Thoracic aorta (tissue), 2 donors: ENCODE measurements at regions not wholly inside any gene's neighbourhood (a gene's known extent, or its start where the extent isn't known, plus 50 kb on each side); places are given as distances from the start of the nearest gene placed in this dataset.
"Not testable (repeated sequence)": the region's sequence is repeated elsewhere in the genome, so short reads cannot be mapped to it uniquely, and the experiment has no call there.

Experiments used
- ATAC-seq: fragments of 150-250 bp; one replicate; pipeline ENCODE4 v1.8.0; 2017; ENCODE audit warnings: low read depth; ENCODE audit not compliant: insufficient number of reproducible peaks, low FRiP score
- DNase-seq: peaks from one replicate; pipeline ENCODE4 v3.0.0-alpha.2; 2020; ENCODE audit warnings: low spot score
- H3K27ac ChIP-seq, 2 donors: fragments of 200-600 bp; sonication (generic); 1 replicate in 1 of 2; 2 replicates in 1 of 2; pipeline ENCODE4 v1.5.1; 2016; ENCODE audit warnings: mild to moderate bottlenecking in 2 of 2, moderate library complexity in 2 of 2
- H3K27me3 ChIP-seq: fragments of 200-600 bp; sonication (generic); replicated peaks from 2 replicates; pipeline ENCODE4 v1.6.0; 2016; ENCODE audit warnings: mild to moderate bottlenecking; ENCODE audit not compliant: insufficient read depth
- H3K36me3 ChIP-seq: fragments of 200-600 bp; sonication (generic); one replicate; pipeline ENCODE4 v1.5.1; 2016
- H3K4me1 ChIP-seq, 2 donors: fragments of 200-600 bp; sonication (generic); 1 replicate in 1 of 2; 2 replicates in 1 of 2; pipeline versions ENCODE4 v1.5.1 to v1.6.0; 2016; ENCODE audit warnings: low read depth in 2 of 2, mild to moderate bottlenecking in 1 of 2; ENCODE audit not compliant: control insufficient read depth in 1 of 2
- H3K4me3 ChIP-seq: fragments of 200-600 bp; sonication (generic); 2 replicates; pipeline ENCODE4 v1.5.1; 2016; ENCODE audit warnings: mild to moderate bottlenecking
- H3K9me3 ChIP-seq: fragments of 200-600 bp; sonication (generic); 2 replicates; pipeline ENCODE4 v1.5.1; 2016
- CTCF ChIP-seq: fragments of 200-600 bp; sonication (generic); IDR thresholded peaks from one replicate; pipeline ENCODE4 v1.5.1; 2019; ENCODE audit warnings: antibody characterized with exemption

GRCh38 chr20:25991051-25991755 lies 294.6 kb upstream of the ZNF337 start:
- Histone ChIP-seq H3K36me3 (no peaks in the 10 kb centered on the region), H3K27ac (no peak overlapping the region), H3K9me3 (no peaks in the 10 kb centered on the region), H3K4me1 (no peaks in the 10 kb centered on the region), H3K4me3 (no peak overlapping the region), H3K27me3 (no peaks in the 10 kb centered on the region)
- no peak for DNase-seq
- ATAC-seq = no peak
- no peak for TF ChIP-seq CTCF

GRCh38 chr20:25989686-25990085 lies 293.0 kb upstream of the ZNF337 start:
- not testable (repeated sequence) for DNase-seq, ATAC-seq, H3K27me3 ChIP-seq, H3K9me3 ChIP-seq, H3K4me1 ChIP-seq, H3K36me3 ChIP-seq, H3K4me3 ChIP-seq, H3K27ac ChIP-seq

- Histone ChIP-seq H3K4me3 (no peak overlapping the region), H3K36me3 (no peaks in the 10 kb centered on the region), H3K4me1 (no peaks in the 10 kb centered on the region), H3K9me3 (no peaks in the 10 kb centered on the region), H3K27ac (no peak overlapping the region), H3K27me3 (no peaks in the 10 kb centered on the region)
- TF ChIP-seq CTCF = no peak
- ATAC-seq (no peak), DNase-seq (no peak)
Observed at GRCh38 chr20:25989196-25989595, 292.5 kb upstream of the ZNF337 start.

GRCh38 chr20:25987928-25988560 lies 291.4 kb upstream of the ZNF337 start:
- H3K36me3 ChIP-seq, H3K4me3 ChIP-seq, H3K27me3 ChIP-seq, H3K4me1 ChIP-seq, H3K27ac ChIP-seq, ATAC-seq, H3K9me3 ChIP-seq, DNase-seq: not testable (repeated sequence)

GRCh38 chr20:25987073-25987927 lies 290.6 kb upstream of the ZNF337 start:
- DNase-seq (no peak), ATAC-seq (no peak)
- Histone ChIP-seq H3K9me3 (no peaks in the 10 kb centered on the region), H3K4me3 (peak overlapping the region; percentile 68), H3K4me1 (no peaks in the 10 kb centered on the region), H3K27me3 (no peaks in the 10 kb centered on the region), H3K27ac (no peak overlapping the region), H3K36me3 (no peaks in the 10 kb centered on the region)
- TF ChIP-seq CTCF = peak; percentile 35

- H3K27ac ChIP-seq = no peak overlapping the region
- DNase-seq (no peak), ATAC-seq (no peak)
- H3K36me3 ChIP-seq = no peaks in the 10 kb centered on the region
- no peaks in the 10 kb centered on the region for H3K9me3 ChIP-seq
- TF ChIP-seq CTCF = no peak
- peak overlapping the region; percentile 71 for H3K4me3 ChIP-seq
- no peaks in the 10 kb centered on the region for H3K27me3 ChIP-seq
- H3K4me1 ChIP-seq = no peaks in the 10 kb centered on the region
Observed at GRCh38 chr20:25985597-25985996, 288.9 kb upstream of the ZNF337 start.
